ENCODE measurements at regions not wholly inside any gene's neighbourhood (a gene's known extent, or its start where the extent isn't known, plus 50 kb on each side); places are given as distances from the start of the nearest gene placed in this dataset.

GRCh38 chr5:19406576-19407365, 581.2 kb downstream of the CDH18 start:
- H3K36me3 ChIP-seq: no peaks in the 10 kb centered on the region
- H3K27ac ChIP-seq: no peak overlapping the region
- no peaks in the 10 kb centered on the region for H3K4me1 ChIP-seq
- no peak overlapping the region for H3K4me3 ChIP-seq
- DNase-seq: no peak
- no peaks in the 10 kb centered on the region for H3K9me3 ChIP-seq
- H3K27me3 ChIP-seq: no peaks in the 10 kb centered on the region
- TF ChIP-seq POLR2A (IDR thresholded peaks at IDR 0.05): no peak

- Histone ChIP-seq H3K4me3 (no peak overlapping the region), H3K36me3 (no peaks in the 10 kb centered on the region), H3K27me3 (no peaks in the 10 kb centered on the region), H3K27ac (no peak overlapping the region), H3K4me1 (no peaks in the 10 kb centered on the region), H3K9me3 (no peaks in the 10 kb centered on the region)
- DNase-seq: no peak
- TF ChIP-seq POLR2A (IDR thresholded peaks at IDR 0.05): no peak
- TF ChIP-seq CTCF (IDR thresholded peaks at IDR 0.05): no peak
Measured at GRCh38 chr5:19408149-19408548, 579.9 kb downstream of the CDH18 start.

- no peaks in the 10 kb centered on the region for H3K36me3 ChIP-seq
- TF ChIP-seq CTCF (IDR thresholded peaks at IDR 0.05): no peak
- TF ChIP-seq POLR2A (IDR thresholded peaks at IDR 0.05): no peak
- no peaks in the 10 kb centered on the region for H3K27me3 ChIP-seq
- H3K4me3 ChIP-seq: no peak overlapping the region
- H3K4me1 ChIP-seq: no peaks in the 10 kb centered on the region
- no peaks in the 10 kb centered on the region for H3K9me3 ChIP-seq
- no peak overlapping the region for H3K27ac ChIP-seq
- DNase-seq: no peak
Measured at GRCh38 chr5:19411936-19412335, 576.1 kb downstream of the CDH18 start.

Small RNAs in the stretch of these regions (small RNA-seq; reads per million reads assigned to genes)
- gene AC025768.1: 0 reads per million in 2 donors
- 0 reads per million in 2 donors for gene RF00017
- gene RF00136: 0.57 to 1.00 reads per million in 2 donors
- gene RN7SL58P: 0 reads per million in 2 donors

Data from Peyer's patch (tissue), 4 donors.